ENCODE measurements at regions not wholly inside any gene's neighbourhood (a gene's known extent, or its start where the extent isn't known, plus 50 kb on each side); places are given as distances from the start of the nearest gene placed in this dataset.

GRCh38 chr15:31556494-31557150 lies 230.0 kb downstream of the KLF13 start:
- H2AK5ac ChIP-seq (ENCODE audit: low read depth, low read length), result no peak overlapping the region
- H3K9ac ChIP-seq (ENCODE audit: low read depth, low read length, poor library complexity), result no peak overlapping the region
- no peak overlapping the region for H3K4ac ChIP-seq (ENCODE audit: low read length)
- no CpG with 5 or more reads among the region's 9 CpGs for WGBS, 2 donors (ENCODE audit: extremely low coverage in 2 of 2, insufficient read length in 2 of 2, insufficient replicate concordance in 1 of 2)
- no peak overlapping the region for H2BK15ac ChIP-seq (ENCODE audit: low read length)
- H3K36me3 ChIP-seq (replicated peaks in 1 of 2; ENCODE audit: control insufficient read depth in 2 of 2, insufficient read depth in 2 of 2, low read length in 2 of 2), result no peaks in the 10 kb centered on the region
- no peak overlapping the region for H4K8ac ChIP-seq (ENCODE audit: low read depth, low read length)
- no peaks in the 10 kb centered on the region for H3K79me1 ChIP-seq (ENCODE audit: low read depth, low read length)
- H3K9me3 ChIP-seq (replicated peaks in 1 of 2; ENCODE audit: control insufficient read depth in 2 of 2, insufficient read depth in 1 of 2, low read depth in 1 of 2, low read length in 2 of 2), result no peaks in the 10 kb centered on the region
- peaks cover 0 to 2% (median 0%) of the 10 kb centered on the region in 3 experiments for H3K27me3 ChIP-seq (ENCODE audit: control insufficient read depth in 3 of 3, insufficient read depth in 3 of 3, low read depth in 1 of 3, low read length in 3 of 3)
- H2BK5ac ChIP-seq (ENCODE audit: low read length), result no peak overlapping the region
- no peak overlapping the region for H3K18ac ChIP-seq (ENCODE audit: low read length)
- H3K27ac ChIP-seq (replicated peaks; ENCODE audit: low read length), result no peak overlapping the region
- H3K4me3 ChIP-seq (ENCODE audit: low read length in 2 of 2), result no peak overlapping the region
- H3K4me2 ChIP-seq (ENCODE audit: insufficient read depth, low read length, poor library complexity, severe bottlenecking), result no peak overlapping the region
- H3K23ac ChIP-seq (ENCODE audit: low read depth, low read length, poor library complexity), result no peak overlapping the region
- H4K91ac ChIP-seq (ENCODE audit: low read depth, low read length, poor library complexity), result no peak overlapping the region
- no peak for DNase-seq (ENCODE audit: low spot score)
- H3K14ac ChIP-seq (ENCODE audit: low read length), result no peak overlapping the region
- H2BK12ac ChIP-seq (ENCODE audit: low read length), result no peak overlapping the region
- H3K4me1 ChIP-seq (ENCODE audit: control insufficient read depth in 2 of 2, insufficient read depth in 1 of 2, low read depth in 1 of 2, low read length in 2 of 2), result peaks cover 0 to 11% of the 10 kb centered on the region in 2 donors
- no peak overlapping the region for H2BK120ac ChIP-seq (ENCODE audit: low read depth, low read length)
- H2AFZ ChIP-seq (ENCODE audit: low read length), result no peak overlapping the region

DNA sequence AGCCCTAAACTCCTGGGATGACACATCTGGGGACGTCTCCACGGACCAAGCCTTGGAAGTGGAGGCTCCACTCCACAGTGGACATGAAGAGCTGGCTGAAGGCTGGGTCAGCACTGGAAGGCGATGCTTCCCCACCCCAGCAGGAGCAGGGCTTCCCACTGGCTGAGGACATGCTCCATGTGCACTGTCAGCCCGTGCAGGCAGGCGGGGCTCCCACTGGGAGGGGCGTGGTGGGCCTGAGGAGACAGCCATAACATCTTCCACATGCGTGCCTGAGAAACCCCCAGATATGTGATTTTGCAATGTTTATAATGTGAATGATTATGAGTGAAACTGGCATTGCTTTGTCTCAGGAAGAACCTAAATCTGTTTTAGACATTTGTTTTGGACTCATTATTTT lies 231.3 kb downstream of the KLF13 start:
- Histone ChIP-seq H3K9me3 (replicated peaks in 1 of 2; ENCODE audit: control insufficient read depth in 2 of 2, insufficient read depth in 1 of 2, low read depth in 1 of 2, low read length in 2 of 2) (no peaks in the 10 kb centered on the region), H2AK5ac (ENCODE audit: low read depth, low read length) (no peak overlapping the region), H2BK120ac (ENCODE audit: low read depth, low read length) (no peak overlapping the region), H3K9ac (ENCODE audit: low read depth, low read length, poor library complexity) (no peak overlapping the region), H2AFZ (ENCODE audit: low read length) (no peak overlapping the region), H3K27me3 (ENCODE audit: control insufficient read depth in 3 of 3, insufficient read depth in 3 of 3, low read depth in 1 of 3, low read length in 3 of 3) (peaks cover 0 to 2% (median 0%) of the 10 kb centered on the region in 3 experiments), H3K36me3 (replicated peaks in 1 of 2; ENCODE audit: control insufficient read depth in 2 of 2, insufficient read depth in 2 of 2, low read length in 2 of 2) (no peaks in the 10 kb centered on the region), H3K27ac (replicated peaks; ENCODE audit: low read length) (no peak overlapping the region), H4K8ac (ENCODE audit: low read depth, low read length) (no peak overlapping the region), H2BK5ac (ENCODE audit: low read length) (no peak overlapping the region), H3K4me3 (ENCODE audit: low read length in 2 of 2) (no peak overlapping the region), H3K4me1 (ENCODE audit: control insufficient read depth in 2 of 2, insufficient read depth in 1 of 2, low read depth in 1 of 2, low read length in 2 of 2) (peaks cover 0 to 11% of the 10 kb centered on the region in 2 donors), H3K14ac (ENCODE audit: low read length) (no peak overlapping the region), H2BK12ac (ENCODE audit: low read length) (no peak overlapping the region), H3K4ac (ENCODE audit: low read length) (no peak overlapping the region), H3K79me1 (ENCODE audit: low read depth, low read length) (no peaks in the 10 kb centered on the region), H4K91ac (ENCODE audit: low read depth, low read length, poor library complexity) (no peak overlapping the region), H3K18ac (ENCODE audit: low read length) (peak overlapping the region; percentile 88), H2BK15ac (ENCODE audit: low read length) (no peak overlapping the region), H3K4me2 (ENCODE audit: insufficient read depth, low read length, poor library complexity, severe bottlenecking) (no peak overlapping the region), H3K23ac (ENCODE audit: low read depth, low read length, poor library complexity) (no peak overlapping the region)
- DNase-seq (ENCODE audit: low spot score), result no peak
- WGBS, 2 donors (ENCODE audit: extremely low coverage in 2 of 2, insufficient read length in 2 of 2, insufficient replicate concordance in 1 of 2), result no CpG with 5 or more reads among the region's 7 CpGs

DNA sequence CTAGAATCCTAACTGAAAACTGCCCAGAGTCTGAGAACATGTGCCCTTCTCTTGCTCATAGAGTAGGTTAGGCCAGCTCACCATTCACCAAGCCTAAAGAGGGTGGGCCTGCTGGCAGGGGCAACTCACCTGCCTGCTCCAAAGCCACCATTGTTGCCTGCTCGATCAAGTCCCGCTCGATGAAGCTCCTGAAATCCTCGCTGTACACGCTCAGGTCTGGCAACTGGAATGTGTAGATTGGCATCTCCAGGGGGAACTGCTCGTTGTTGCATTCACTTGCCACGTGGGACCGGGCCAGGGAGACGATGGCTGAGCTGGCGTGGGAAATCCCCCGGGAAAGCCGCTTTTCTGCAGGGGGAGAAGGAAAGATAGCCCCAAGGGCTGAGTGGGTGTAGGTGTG lies 232.2 kb downstream of the KLF13 start:
- no peaks in the 10 kb centered on the region for H3K36me3 ChIP-seq (replicated peaks in 1 of 2; ENCODE audit: control insufficient read depth in 2 of 2, insufficient read depth in 2 of 2, low read length in 2 of 2)
- no peak overlapping the region for H3K4me3 ChIP-seq (ENCODE audit: low read length in 2 of 2)
- H3K4ac ChIP-seq (ENCODE audit: low read length), result no peak overlapping the region
- no peak overlapping the region for H2AK5ac ChIP-seq (ENCODE audit: low read depth, low read length)
- no peak overlapping the region for H2BK15ac ChIP-seq (ENCODE audit: low read length)
- no peak overlapping the region for H4K8ac ChIP-seq (ENCODE audit: low read depth, low read length)
- H2AFZ ChIP-seq (ENCODE audit: low read length), result no peak overlapping the region
- no peaks in the 10 kb centered on the region for H3K9me3 ChIP-seq (replicated peaks in 1 of 2; ENCODE audit: control insufficient read depth in 2 of 2, insufficient read depth in 1 of 2, low read depth in 1 of 2, low read length in 2 of 2)
- H3K4me1 ChIP-seq (ENCODE audit: control insufficient read depth in 2 of 2, insufficient read depth in 1 of 2, low read depth in 1 of 2, low read length in 2 of 2), result peaks cover 0 to 11% of the 10 kb centered on the region in 2 donors
- H3K79me1 ChIP-seq (ENCODE audit: low read depth, low read length), result no peaks in the 10 kb centered on the region
- H3K14ac ChIP-seq (ENCODE audit: low read length), result no peak overlapping the region
- no CpG with 5 or more reads among the region's 12 CpGs for WGBS, 2 donors (ENCODE audit: extremely low coverage in 2 of 2, insufficient read length in 2 of 2, insufficient replicate concordance in 1 of 2)
- H2BK5ac ChIP-seq (ENCODE audit: low read length), result no peak overlapping the region
- H3K18ac ChIP-seq (ENCODE audit: low read length), result no peak overlapping the region
- H4K91ac ChIP-seq (ENCODE audit: low read depth, low read length, poor library complexity), result no peak overlapping the region
- no peak overlapping the region for H3K4me2 ChIP-seq (ENCODE audit: insufficient read depth, low read length, poor library complexity, severe bottlenecking)
- no peak overlapping the region for H3K9ac ChIP-seq (ENCODE audit: low read depth, low read length, poor library complexity)
- no peak overlapping the region for H3K27ac ChIP-seq (replicated peaks; ENCODE audit: low read length)
- H2BK120ac ChIP-seq (ENCODE audit: low read depth, low read length), result no peak overlapping the region
- peaks cover 0 to 2% (median 0%) of the 10 kb centered on the region in 3 experiments for H3K27me3 ChIP-seq (ENCODE audit: control insufficient read depth in 3 of 3, insufficient read depth in 3 of 3, low read depth in 1 of 3, low read length in 3 of 3)
- H2BK12ac ChIP-seq (ENCODE audit: low read length), result no peak overlapping the region
- no peak overlapping the region for H3K23ac ChIP-seq (ENCODE audit: low read depth, low read length, poor library complexity)
- no peak for DNase-seq (ENCODE audit: low spot score)

DNA sequence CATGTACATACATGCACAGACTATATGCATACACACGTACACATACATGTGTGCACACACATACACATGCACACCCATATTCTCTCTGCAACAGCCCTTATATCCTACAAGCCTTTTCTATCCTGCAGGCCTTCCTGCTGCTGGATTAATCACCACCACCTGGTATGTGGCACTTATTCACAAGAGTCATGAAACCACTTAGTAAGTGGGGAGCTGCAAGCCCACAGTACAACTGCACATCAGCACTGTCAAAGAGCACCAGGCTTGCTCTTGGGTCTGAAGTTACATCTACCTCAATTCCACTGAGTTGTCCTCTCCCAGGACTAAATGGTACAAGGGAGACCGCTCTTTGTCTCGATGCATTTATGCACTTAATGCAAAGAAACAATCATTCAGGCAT lies 233.2 kb downstream of the KLF13 start:
- no peak for DNase-seq (ENCODE audit: low spot score)
- Histone ChIP-seq H3K27ac (replicated peaks; ENCODE audit: low read length) (no peak overlapping the region), H3K18ac (ENCODE audit: low read length) (no peak overlapping the region), H2BK120ac (ENCODE audit: low read depth, low read length) (no peak overlapping the region), H3K36me3 (replicated peaks in 1 of 2; ENCODE audit: control insufficient read depth in 2 of 2, insufficient read depth in 2 of 2, low read length in 2 of 2) (no peaks in the 10 kb centered on the region), H3K9ac (ENCODE audit: low read depth, low read length, poor library complexity) (no peak overlapping the region), H3K23ac (ENCODE audit: low read depth, low read length, poor library complexity) (no peak overlapping the region), H3K27me3 (ENCODE audit: control insufficient read depth in 3 of 3, insufficient read depth in 3 of 3, low read depth in 1 of 3, low read length in 3 of 3) (peaks cover 0 to 2% (median 0%) of the 10 kb centered on the region in 3 experiments), H2BK5ac (ENCODE audit: low read length) (no peak overlapping the region), H3K4me1 (ENCODE audit: control insufficient read depth in 2 of 2, insufficient read depth in 1 of 2, low read depth in 1 of 2, low read length in 2 of 2) (peaks cover 0 to 11% of the 10 kb centered on the region in 2 donors), H4K91ac (ENCODE audit: low read depth, low read length, poor library complexity) (no peak overlapping the region), H4K8ac (ENCODE audit: low read depth, low read length) (no peak overlapping the region), H2AFZ (ENCODE audit: low read length) (no peak overlapping the region), H3K4me3 (ENCODE audit: low read length in 2 of 2) (no peak overlapping the region), H2BK12ac (ENCODE audit: low read length) (no peak overlapping the region), H2AK5ac (ENCODE audit: low read depth, low read length) (no peak overlapping the region), H3K4me2 (ENCODE audit: insufficient read depth, low read length, poor library complexity, severe bottlenecking) (no peak overlapping the region), H3K4ac (ENCODE audit: low read length) (no peak overlapping the region), H3K14ac (ENCODE audit: low read length) (no peak overlapping the region), H3K79me1 (ENCODE audit: low read depth, low read length) (no peaks in the 10 kb centered on the region), H2BK15ac (ENCODE audit: low read length) (no peak overlapping the region), H3K9me3 (replicated peaks in 1 of 2; ENCODE audit: control insufficient read depth in 2 of 2, insufficient read depth in 1 of 2, low read depth in 1 of 2, low read length in 2 of 2) (no peaks in the 10 kb centered on the region)
- WGBS, 2 donors (ENCODE audit: extremely low coverage in 2 of 2, insufficient read length in 2 of 2, insufficient replicate concordance in 1 of 2), result no CpG with 5 or more reads among the region's 3 CpGs
